Prostate gland (tissue), 2 donors: ENCODE measurements at regions not wholly inside any gene's neighbourhood (a gene's known extent, or its start where the extent isn't known, plus 50 kb on each side); places are given as distances from the start of the nearest gene placed in this dataset.
"Not testable (repeated sequence)": the region's sequence is repeated elsewhere in the genome, so short reads cannot be mapped to it uniquely, and the experiment has no call there.

Source experiments
- CTCF ChIP-seq, 4 experiments: fragments of 200-600 bp in 2 of 4; fragments of 450-650 bp in 2 of 4; sonication (generic) in 2 of 4; IDR thresholded peaks; 1 replicate in 3 of 4; 2 replicates in 1 of 4; pipeline ENCODE4 v1.5.1; 2016 to 2019; ENCODE audit warnings: antibody characterized with exemption in 4 of 4, mild to moderate bottlenecking in 2 of 4, moderate library complexity in 2 of 4
- POLR2A ChIP-seq: fragments of 450-650 bp; IDR thresholded peaks from one replicate; pipeline ENCODE4 v1.6.1; 2016; ENCODE audit warnings: antibody characterized with exemption, mild to moderate bottlenecking
- POLR2AphosphoS5 ChIP-seq: sonication (generic); formaldehyde crosslinking; IDR thresholded peaks from one replicate; pipeline ENCODE4 v1.6.1; 2017; ENCODE audit warnings: antibody characterized with exemption

- not testable (repeated sequence) for TF ChIP-seq POLR2A; CTCF (IDR thresholded peaks at IDR 0.05); POLR2AphosphoS5
Observed at GRCh38 chr20:6693808-6694198, 73.7 kb upstream of the BMP2 start.
